ENCODE measurements at regions not wholly inside any gene's neighbourhood (a gene's known extent, or its start where the extent isn't known, plus 50 kb on each side); places are given as distances from the start of the nearest gene placed in this dataset.
"Not testable (repeated sequence)": the region's sequence is repeated elsewhere in the genome, so short reads cannot be mapped to it uniquely, and the experiment has no call there.

- no peak overlapping the region for H3K4me3 ChIP-seq (ENCODE audit: low read depth, low read length)
- no peak for DNase-seq (ENCODE audit: low read depth)
Measured at GRCh38 chr12:92235703-92236472, 90.2 kb upstream of the BTG1 start.

GRCh38 chr12:92234533-92234932 is 88.9 kb upstream of the BTG1 start:
- DNase-seq (ENCODE audit: low read depth) = no peak
- H3K4me3 ChIP-seq (ENCODE audit: low read depth, low read length) = no peak overlapping the region

- no peak overlapping the region for H3K4me3 ChIP-seq (ENCODE audit: low read depth, low read length)
- no peak for DNase-seq (ENCODE audit: low read depth)
Measured at GRCh38 chr12:92233346-92234015, 87.8 kb upstream of the BTG1 start.

- not testable (repeated sequence) for DNase-seq (ENCODE audit: low read depth); H3K4me3 ChIP-seq (ENCODE audit: low read depth, low read length)
Measured at GRCh38 chr12:92232371-92232932, 86.8 kb upstream of the BTG1 start.

- DNase-seq (ENCODE audit: low read depth); H3K4me3 ChIP-seq (ENCODE audit: low read depth, low read length): not testable (repeated sequence)
Measured at GRCh38 chr12:92231945-92232344, 86.3 kb upstream of the BTG1 start.

GRCh38 chr12:92231532-92231931 is 85.9 kb upstream of the BTG1 start:
- H3K4me3 ChIP-seq (ENCODE audit: low read depth, low read length); DNase-seq (ENCODE audit: low read depth): not testable (repeated sequence)

- no peak for DNase-seq (ENCODE audit: low read depth)
- H3K4me3 ChIP-seq (ENCODE audit: low read depth, low read length) = no peak overlapping the region
Measured at GRCh38 chr12:92229381-92229780, 83.7 kb upstream of the BTG1 start.

- no peak for DNase-seq (ENCODE audit: low read depth)
- H3K4me3 ChIP-seq (ENCODE audit: low read depth, low read length) = no peak overlapping the region
Measured at GRCh38 chr12:92226961-92227360, 81.3 kb upstream of the BTG1 start.

- H3K4me3 ChIP-seq (ENCODE audit: low read depth, low read length) = no peak overlapping the region
- no peak for DNase-seq (ENCODE audit: low read depth)
Measured at GRCh38 chr12:92226071-92226661, 80.5 kb upstream of the BTG1 start.

- no peak overlapping the region for H3K4me3 ChIP-seq (ENCODE audit: low read depth, low read length)
- no peak for DNase-seq (ENCODE audit: low read depth)
Measured at GRCh38 chr12:92224685-92225331, 79.2 kb upstream of the BTG1 start.

GRCh38 chr12:92223481-92223880 is 77.8 kb upstream of the BTG1 start:
- no peak overlapping the region for H3K4me3 ChIP-seq (ENCODE audit: low read depth, low read length)
- DNase-seq (ENCODE audit: low read depth) = no peak

GRCh38 chr12:92221656-92222315 is 76.1 kb upstream of the BTG1 start:
- DNase-seq (ENCODE audit: low read depth) = no peak

GRCh38 chr12:92218394-92219077 is 72.9 kb upstream of the BTG1 start:
- DNase-seq (ENCODE audit: low read depth) = no peak
- H3K4me3 ChIP-seq (ENCODE audit: low read depth, low read length) = no peak overlapping the region

More at GRCh38 chr12:92221656-92222315, 76.1 kb upstream of the BTG1 start:
- no peak overlapping the region for H3K4me3 ChIP-seq (ENCODE audit: low read depth, low read length)

- DNase-seq (ENCODE audit: low read depth) = no peak
- no peak overlapping the region for H3K4me3 ChIP-seq (ENCODE audit: low read depth, low read length)
Measured at GRCh38 chr12:92216092-92216491, 70.4 kb upstream of the BTG1 start.

GRCh38 chr12:92215358-92215757 is 69.7 kb upstream of the BTG1 start:
- DNase-seq (ENCODE audit: low read depth) = no peak
- H3K4me3 ChIP-seq (ENCODE audit: low read depth, low read length) = no peak overlapping the region

- DNase-seq (ENCODE audit: low read depth) = no peak
Measured at GRCh38 chr12:92213166-92213565, 67.5 kb upstream of the BTG1 start.

GRCh38 chr12:92210071-92210470 is 64.4 kb upstream of the BTG1 start:
- DNase-seq (ENCODE audit: low read depth) = no peak
- no peak overlapping the region for H3K4me3 ChIP-seq (ENCODE audit: low read depth, low read length)

More at GRCh38 chr12:92213166-92213565, 67.5 kb upstream of the BTG1 start:
- no peak overlapping the region for H3K4me3 ChIP-seq (ENCODE audit: low read depth, low read length)

- DNase-seq (ENCODE audit: low read depth) = peak; percentile 51
- H3K4me3 ChIP-seq (ENCODE audit: low read depth, low read length) = no peak overlapping the region
Measured at GRCh38 chr12:92208613-92209121, 63.0 kb upstream of the BTG1 start.

- DNase-seq (ENCODE audit: low read depth) = no peak
- no peak overlapping the region for H3K4me3 ChIP-seq (ENCODE audit: low read depth, low read length)
Measured at GRCh38 chr12:92206596-92206995, 61.0 kb upstream of the BTG1 start.
